HEK293 (cell line): ENCODE measurements at regions not wholly inside any gene's neighbourhood (a gene's known extent, or its start where the extent isn't known, plus 50 kb on each side); places are given as distances from the start of the nearest gene placed in this dataset.

ENCODE experiments used
- MEIS1 ChIP-seq: sonication (generic); formaldehyde crosslinking; IDR thresholded peaks from 2 replicates; pipeline ENCODE4 v1.8.1; 2022; ENCODE audit warnings: missing genetic modification reagents, mild to moderate bottlenecking, borderline replicate concordance
- SCRT1 ChIP-seq: fragments of 450-650 bp; formaldehyde crosslinking; IDR thresholded peaks from 2 replicates; pipeline ENCODE4 v1.5.1; 2016; ENCODE audit warnings: missing biosample characterization, missing genetic modification characterization, borderline replicate concordance
- ZFP41 ChIP-seq: fragments of 450-650 bp; formaldehyde crosslinking; IDR thresholded peaks from 2 replicates; pipeline ENCODE4 v1.5.1; 2016; ENCODE audit warnings: missing biosample characterization, missing genetic modification characterization, borderline replicate concordance
- ZNF184 ChIP-seq: fragments of 450-650 bp; IDR thresholded peaks from 2 replicates; pipeline ENCODE4 v1.5.1; 2018; ENCODE audit warnings: missing biosample characterization, mild to moderate bottlenecking, missing genetic modification characterization
- ZNF510 ChIP-seq: fragments of 450-650 bp; formaldehyde crosslinking; IDR thresholded peaks from 2 replicates; pipeline ENCODE4 v1.5.1; 2018; ENCODE audit warnings: mild to moderate bottlenecking, missing genetic modification characterization, missing biosample characterization; ENCODE audit not compliant: insufficient replicate concordance
- ZNF548 ChIP-seq: fragments of 450-650 bp; formaldehyde crosslinking; IDR thresholded peaks from 2 replicates; pipeline ENCODE4 v1.5.1; 2016; ENCODE audit warnings: missing biosample characterization, missing genetic modification characterization
- ZNF707 ChIP-seq: fragments of 450-650 bp; formaldehyde crosslinking; IDR thresholded peaks from 2 replicates; pipeline ENCODE4 v1.5.1; 2016; ENCODE audit warnings: missing biosample characterization, missing genetic modification characterization
- ZNF76 ChIP-seq: fragments of 450-650 bp; formaldehyde crosslinking; IDR thresholded peaks from 2 replicates; pipeline ENCODE4; 2016; ENCODE audit warnings: low read depth, missing biosample characterization, missing genetic modification characterization, borderline replicate concordance
- ZNF776 ChIP-seq: fragments of 450-650 bp; formaldehyde crosslinking; IDR thresholded peaks from 2 replicates; pipeline ENCODE4 v1.5.0; 2017; ENCODE audit warnings: missing biosample characterization, missing genetic modification characterization, borderline replicate concordance
- ZNF785 ChIP-seq: fragments of 450-650 bp; formaldehyde crosslinking; IDR thresholded peaks from 2 replicates; pipeline ENCODE4 v1.5.1; 2016; ENCODE audit warnings: missing biosample characterization, missing genetic modification characterization
- TF ChIP-seq, protein P1 (sequence below): fragments of 450-650 bp; formaldehyde crosslinking; IDR thresholded peaks from 2 replicates; pipeline ENCODE4 v1.5.1; 2016; ENCODE audit warnings: missing biosample characterization, missing genetic modification characterization, borderline replicate concordance
- TF ChIP-seq, protein P2 (sequence below): fragments of 450-650 bp; formaldehyde crosslinking; IDR thresholded peaks from 2 replicates; pipeline ENCODE4 v1.5.1; 2016; ENCODE audit warnings: missing biosample characterization, missing genetic modification characterization
- TF ChIP-seq, protein P3 (sequence below): fragments of 450-650 bp; formaldehyde crosslinking; IDR thresholded peaks from 2 replicates; pipeline ENCODE4 v1.5.1; 2016; ENCODE audit warnings: missing biosample characterization, missing genetic modification characterization, low read depth
- TF ChIP-seq, protein P4 (sequence below): fragments of 450-650 bp; formaldehyde crosslinking; IDR thresholded peaks from 2 replicates; pipeline ENCODE4 v1.5.1; 2016; ENCODE audit warnings: missing biosample characterization, missing genetic modification characterization

DNA sequence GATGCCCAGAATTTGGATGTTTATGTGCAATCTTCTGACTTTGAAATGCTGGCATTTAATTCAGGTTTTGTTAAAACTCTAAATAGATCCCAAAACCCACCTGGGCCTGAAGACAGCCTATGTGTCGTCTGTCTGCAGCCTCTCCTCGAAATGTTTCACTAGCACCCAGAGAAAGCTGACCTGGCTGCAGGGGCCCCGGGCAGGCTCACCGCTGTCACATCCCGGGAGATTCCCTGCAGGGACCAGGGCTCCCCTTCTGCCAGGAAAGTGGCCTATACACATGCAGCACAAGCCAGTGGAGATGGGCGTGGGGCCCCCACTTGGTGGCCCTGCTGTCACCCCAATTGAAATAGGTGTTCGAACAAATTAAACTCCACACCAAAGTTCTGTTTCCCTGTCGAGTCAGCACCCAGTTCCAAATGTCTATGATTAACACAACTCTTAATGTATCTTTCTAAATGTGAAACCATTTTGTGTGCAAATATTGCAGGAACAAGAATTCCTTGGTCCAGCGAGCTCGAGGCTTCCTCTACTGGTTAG, 145.8 kb upstream of the ZNF507 start:
- TF ChIP-seq, protein P1, sequence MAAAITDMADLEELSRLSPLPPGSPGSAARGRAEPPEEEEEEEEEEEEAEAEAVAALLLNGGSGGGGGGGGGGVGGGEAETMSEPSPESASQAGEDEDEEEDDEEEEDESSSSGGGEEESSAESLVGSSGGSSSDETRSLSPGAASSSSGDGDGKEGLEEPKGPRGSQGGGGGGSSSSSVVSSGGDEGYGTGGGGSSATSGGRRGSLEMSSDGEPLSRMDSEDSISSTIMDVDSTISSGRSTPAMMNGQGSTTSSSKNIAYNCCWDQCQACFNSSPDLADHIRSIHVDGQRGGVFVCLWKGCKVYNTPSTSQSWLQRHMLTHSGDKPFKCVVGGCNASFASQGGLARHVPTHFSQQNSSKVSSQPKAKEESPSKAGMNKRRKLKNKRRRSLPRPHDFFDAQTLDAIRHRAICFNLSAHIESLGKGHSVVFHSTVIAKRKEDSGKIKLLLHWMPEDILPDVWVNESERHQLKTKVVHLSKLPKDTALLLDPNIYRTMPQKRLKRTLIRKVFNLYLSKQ (tag by site-specific recombination) = no peak
- TF ChIP-seq SCRT1 (tag by site-specific recombination) (no peak), ZNF184 (tag by site-specific recombination) (no peak), ZNF548 (tag by site-specific recombination) (no peak), ZNF776 (tag by site-specific recombination) (no peak), ZNF510 (tag by site-specific recombination) (no peak), MEIS1 (no peak), ZFP41 (tag by site-specific recombination) (no peak), ZNF76 (tag by site-specific recombination) (no peak), ZNF785 (tag by site-specific recombination) (no peak), ZNF707 (no peak)
- TF ChIP-seq, protein P2, sequence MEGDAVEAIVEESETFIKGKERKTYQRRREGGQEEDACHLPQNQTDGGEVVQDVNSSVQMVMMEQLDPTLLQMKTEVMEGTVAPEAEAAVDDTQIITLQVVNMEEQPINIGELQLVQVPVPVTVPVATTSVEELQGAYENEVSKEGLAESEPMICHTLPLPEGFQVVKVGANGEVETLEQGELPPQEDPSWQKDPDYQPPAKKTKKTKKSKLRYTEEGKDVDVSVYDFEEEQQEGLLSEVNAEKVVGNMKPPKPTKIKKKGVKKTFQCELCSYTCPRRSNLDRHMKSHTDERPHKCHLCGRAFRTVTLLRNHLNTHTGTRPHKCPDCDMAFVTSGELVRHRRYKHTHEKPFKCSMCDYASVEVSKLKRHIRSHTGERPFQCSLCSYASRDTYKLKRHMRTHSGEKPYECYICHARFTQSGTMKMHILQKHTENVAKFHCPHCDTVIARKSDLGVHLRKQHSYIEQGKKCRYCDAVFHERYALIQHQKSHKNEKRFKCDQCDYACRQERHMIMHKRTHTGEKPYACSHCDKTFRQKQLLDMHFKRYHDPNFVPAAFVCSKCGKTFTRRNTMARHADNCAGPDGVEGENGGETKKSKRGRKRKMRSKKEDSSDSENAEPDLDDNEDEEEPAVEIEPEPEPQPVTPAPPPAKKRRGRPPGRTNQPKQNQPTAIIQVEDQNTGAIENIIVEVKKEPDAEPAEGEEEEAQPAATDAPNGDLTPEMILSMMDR (tag by site-specific recombination) = no peak
- TF ChIP-seq, protein P3, sequence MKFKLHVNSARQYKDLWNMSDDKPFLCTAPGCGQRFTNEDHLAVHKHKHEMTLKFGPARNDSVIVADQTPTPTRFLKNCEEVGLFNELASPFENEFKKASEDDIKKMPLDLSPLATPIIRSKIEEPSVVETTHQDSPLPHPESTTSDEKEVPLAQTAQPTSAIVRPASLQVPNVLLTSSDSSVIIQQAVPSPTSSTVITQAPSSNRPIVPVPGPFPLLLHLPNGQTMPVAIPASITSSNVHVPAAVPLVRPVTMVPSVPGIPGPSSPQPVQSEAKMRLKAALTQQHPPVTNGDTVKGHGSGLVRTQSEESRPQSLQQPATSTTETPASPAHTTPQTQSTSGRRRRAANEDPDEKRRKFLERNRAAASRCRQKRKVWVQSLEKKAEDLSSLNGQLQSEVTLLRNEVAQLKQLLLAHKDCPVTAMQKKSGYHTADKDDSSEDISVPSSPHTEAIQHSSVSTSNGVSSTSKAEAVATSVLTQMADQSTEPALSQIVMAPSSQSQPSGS (tag by site-specific recombination) = no peak
- TF ChIP-seq, protein P4, sequence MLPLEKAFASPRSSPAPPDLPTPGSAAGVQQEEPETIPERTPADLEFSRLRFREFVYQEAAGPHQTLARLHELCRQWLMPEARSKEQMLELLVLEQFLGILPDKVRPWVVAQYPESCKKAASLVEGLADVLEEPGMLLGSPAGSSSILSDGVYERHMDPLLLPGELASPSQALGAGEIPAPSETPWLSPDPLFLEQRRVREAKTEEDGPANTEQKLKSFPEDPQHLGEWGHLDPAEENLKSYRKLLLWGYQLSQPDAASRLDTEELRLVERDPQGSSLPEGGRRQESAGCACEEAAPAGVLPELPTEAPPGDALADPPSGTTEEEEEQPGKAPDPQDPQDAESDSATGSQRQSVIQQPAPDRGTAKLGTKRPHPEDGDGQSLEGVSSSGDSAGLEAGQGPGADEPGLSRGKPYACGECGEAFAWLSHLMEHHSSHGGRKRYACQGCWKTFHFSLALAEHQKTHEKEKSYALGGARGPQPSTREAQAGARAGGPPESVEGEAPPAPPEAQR (tag by site-specific recombination) = no peak
